Activated CD4-positive, alpha-beta T cell treated with anti-CD3 and anti-CD28 coated beads for 1 hour (primary cell): ENCODE measurements at regions not wholly inside any gene's neighbourhood (a gene's known extent, or its start where the extent isn't known, plus 50 kb on each side); places are given as distances from the start of the nearest gene placed in this dataset.

Experiments
- DNase-seq: peaks from one replicate; pipeline ENCODE4 v3.0.0-alpha.2; 2020

GRCh38 chr2:181190711-181191110, 210.3 kb downstream of the UBE2E3 start:
- DNase-seq = no peak

DNA sequence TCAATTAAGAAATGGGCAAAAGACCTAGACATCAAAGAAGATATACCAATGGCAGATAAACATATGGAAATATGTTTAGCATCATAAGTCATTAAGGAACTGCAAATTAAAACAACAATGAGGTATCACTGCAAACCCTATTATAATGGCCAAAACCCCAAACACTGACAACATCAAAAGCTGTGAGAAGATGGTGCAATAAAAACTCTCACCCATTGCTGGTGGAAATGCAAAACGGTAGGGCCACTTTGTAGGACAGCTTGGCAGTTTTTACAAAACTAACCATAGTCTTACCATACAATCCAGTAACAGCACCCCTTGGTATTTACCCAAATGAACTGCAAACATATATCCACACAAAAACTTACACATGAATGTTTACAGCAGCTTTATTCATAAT, 213.1 kb downstream of the UBE2E3 start:
- DNase-seq = no peak

DNA sequence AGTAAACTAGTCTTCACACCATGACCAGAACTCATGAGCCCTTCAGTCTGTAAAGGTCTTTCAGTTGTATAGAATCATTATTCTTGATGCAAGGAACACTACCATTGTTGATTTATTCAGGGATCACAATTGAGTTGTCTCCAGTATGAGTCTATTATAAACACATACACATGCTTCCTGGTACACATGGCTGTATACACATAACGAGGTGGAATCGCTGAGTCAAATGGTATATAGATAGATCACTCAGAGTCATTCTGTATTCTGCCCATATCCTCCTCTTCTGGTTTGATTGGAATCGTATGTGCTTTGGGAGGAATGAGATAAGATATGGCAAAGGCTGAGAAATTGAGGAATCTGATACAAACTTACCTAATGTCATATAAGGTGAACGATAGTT, 216.0 kb downstream of the UBE2E3 start:
- no peak for DNase-seq

DNA sequence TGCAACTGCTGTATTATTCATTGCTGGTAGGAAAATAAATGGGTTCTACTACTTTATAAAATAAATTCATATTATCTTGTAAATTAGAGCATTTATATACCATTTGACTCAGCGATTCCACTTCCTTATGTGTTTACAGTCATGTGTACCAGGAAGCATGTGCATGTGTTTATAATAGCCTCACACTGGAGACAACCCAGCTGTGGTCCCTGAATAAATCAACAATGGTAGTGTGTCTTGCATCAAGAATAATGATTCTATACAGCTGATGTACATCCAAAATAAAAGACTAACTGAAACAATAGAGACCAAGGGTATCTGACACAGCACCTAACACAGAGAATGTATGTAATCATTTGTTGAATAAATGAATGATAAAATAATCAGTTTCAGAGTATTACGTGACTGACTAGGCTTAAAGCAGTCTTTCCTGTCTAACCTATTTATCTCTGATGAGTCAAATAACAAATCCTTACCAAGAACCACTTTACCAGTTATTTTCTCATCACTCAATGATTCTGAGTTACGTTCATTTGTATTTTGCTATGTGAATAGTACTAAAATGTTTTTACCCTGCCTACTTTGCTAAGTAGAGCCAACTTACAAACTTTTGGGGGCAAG, 216.8 kb downstream of the UBE2E3 start:
- no peak for DNase-seq

DNA sequence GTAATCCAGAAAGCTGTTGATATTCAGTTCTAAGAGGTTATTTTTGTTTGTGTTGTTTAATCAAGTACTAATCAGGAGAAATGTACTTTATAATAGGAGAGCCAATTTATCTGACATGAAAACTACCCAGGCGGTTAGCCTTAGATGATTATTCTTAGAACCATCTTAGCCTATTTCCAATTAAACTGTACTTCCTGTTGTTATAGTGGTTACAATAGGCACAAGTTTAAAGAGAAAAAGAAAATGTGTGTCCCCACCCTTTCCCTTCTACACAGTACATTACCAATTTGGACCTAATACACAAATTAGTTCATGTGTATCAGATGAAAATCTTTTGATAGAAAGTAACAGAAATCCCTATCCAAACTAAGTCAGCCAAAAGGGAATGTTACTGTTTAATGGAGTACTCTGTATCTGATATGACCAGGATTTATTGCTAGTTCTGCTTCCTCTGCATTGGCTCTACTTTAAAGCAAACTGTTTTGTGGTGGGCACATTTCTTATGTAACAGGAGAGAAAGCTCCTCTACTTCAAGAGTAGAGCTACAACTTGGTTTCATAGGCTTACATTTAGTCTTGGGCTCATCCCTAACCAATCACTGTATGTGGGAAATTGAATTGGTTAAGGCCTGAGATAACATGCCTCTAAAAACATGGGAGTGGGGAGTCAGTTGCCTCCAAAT, 217.9 kb downstream of the UBE2E3 start:
- DNase-seq = no peak

DNA sequence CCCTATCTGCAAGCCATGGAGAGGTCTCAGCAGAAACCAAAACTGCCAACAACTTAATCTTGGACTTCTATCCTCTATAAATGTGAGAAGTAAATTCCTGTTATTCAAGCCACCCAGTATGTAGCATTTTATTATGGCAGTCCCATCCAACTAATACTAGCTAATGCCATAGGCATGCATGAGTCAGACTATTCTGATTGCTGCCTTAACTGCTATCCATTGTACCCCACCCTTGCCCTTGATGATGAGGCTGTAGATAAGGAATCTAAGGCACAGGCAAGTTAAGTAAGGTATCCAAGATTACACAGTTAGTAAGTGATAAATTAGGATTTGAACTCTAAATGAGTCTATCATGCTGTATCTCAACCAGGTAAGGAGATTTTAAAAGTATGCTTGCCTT, 223.0 kb downstream of the UBE2E3 start:
- DNase-seq = no peak

- DNase-seq = no peak
Observed at GRCh38 chr2:181203916-181204315, 223.5 kb downstream of the UBE2E3 start.

DNA sequence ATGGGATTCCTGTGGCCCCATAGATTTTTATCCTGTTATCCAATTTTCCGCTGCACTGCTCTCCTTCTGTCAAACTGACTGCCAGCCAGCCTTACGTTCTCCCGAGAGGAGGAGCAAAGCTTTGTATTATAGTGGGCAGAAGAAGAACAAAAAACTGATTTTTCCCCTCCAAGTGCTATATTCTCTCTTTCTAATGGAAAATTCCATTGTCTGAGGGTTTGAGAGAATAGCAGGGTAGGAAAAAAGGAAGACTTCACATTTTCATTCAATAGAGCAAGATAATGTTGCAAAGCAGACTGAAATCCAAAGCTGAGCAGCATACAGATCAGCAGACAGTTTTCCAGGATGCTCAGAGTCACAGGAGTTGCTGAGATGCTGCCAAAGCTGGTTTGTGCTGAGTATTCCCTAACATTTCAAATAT, 238.0 kb downstream of the UBE2E3 start:
- no peak for DNase-seq

- no peak for DNase-seq
Observed at GRCh38 chr2:181223234-181223633, 234.0 kb upstream of the ITGA4 start.

DNA sequence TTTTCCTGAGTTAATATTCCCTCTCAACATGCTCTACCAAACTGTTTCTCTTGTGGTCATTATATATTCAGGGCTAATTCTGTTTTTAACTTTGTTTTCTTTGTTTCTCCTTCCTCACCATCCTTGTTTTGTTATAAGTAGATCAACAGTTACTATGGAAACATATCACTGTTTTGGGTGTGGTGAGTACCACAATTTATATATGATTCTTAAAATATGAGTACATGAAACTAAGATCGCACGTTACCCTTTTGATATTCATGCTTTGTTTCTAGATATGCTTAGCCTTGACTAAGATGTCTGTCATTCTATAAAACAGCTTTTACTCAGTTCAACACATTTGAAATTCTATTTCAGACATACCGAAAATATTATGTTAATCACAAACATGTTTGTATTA, 232.3 kb upstream of the ITGA4 start:
- DNase-seq = no peak

DNA sequence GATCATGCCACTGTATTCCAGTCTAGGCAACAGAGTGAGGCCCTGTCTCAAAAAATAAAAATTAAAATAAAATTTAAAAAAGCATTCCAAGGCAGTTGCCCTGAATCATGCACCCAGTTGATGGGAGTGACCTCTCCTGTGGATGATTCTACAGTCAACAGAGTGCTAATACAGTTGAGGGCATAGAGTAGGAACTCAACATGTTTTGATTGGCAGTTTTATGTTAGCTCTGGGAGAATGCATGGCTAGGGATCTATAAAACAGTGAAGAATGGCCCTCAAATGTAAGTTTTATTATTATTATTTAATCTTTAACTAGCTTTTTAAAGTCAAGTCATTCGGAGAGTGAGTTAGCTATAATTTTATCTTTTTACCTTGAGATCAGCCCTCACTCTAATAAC, 228.5 kb upstream of the ITGA4 start:
- no peak for DNase-seq

- DNase-seq = no peak
Observed at GRCh38 chr2:181231151-181231550, 226.0 kb upstream of the ITGA4 start.

GRCh38 chr2:181231886-181232621, 225.1 kb upstream of the ITGA4 start:
- no peak for DNase-seq

GRCh38 chr2:181234487-181234891, 222.7 kb upstream of the ITGA4 start:
- DNase-seq = no peak

DNA sequence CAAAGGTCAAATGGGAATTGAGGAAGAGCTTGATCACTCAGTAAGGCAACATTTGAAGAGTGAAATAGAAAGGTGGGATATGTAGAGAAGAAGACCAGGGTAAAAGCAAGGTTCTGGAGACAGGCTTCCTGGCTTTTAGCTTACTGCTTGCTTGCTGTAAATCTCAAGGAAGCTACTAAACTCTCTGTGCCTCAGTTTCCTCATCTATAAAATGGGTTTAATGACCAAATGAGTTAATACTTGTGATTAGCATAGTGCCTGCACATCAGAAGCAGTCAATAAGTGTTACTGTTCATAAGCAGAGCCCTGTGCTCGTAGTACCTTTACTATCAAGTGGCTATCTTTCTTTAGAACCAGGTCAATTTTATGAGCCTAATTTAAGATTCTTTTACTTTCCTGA, 222.2 kb upstream of the ITGA4 start:
- DNase-seq = no peak

GRCh38 chr2:181235683-181236459, 221.3 kb upstream of the ITGA4 start:
- no peak for DNase-seq

- no peak for DNase-seq
Observed at GRCh38 chr2:181239201-181239799, 217.9 kb upstream of the ITGA4 start.

DNA sequence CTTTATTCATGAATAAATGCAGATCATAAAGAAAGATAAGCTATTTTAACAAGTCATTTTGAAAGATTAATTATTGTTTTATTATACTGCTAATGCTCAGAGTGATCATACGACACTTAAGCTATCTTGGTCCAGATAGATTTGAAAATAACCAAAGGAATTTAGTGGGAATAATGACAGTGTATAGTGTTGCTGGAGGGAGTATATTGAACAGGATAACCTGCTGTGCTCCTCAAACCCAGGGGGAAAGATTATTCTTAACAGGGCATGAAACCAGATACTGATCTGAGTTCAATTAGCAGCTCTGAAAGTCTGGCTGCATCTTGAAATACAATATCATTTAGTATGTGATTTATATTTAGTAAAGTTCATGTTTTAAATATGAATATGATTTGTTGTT, 216.3 kb upstream of the ITGA4 start:
- no peak for DNase-seq

GRCh38 chr2:181241366-181241765, 215.8 kb upstream of the ITGA4 start:
- no peak for DNase-seq

GRCh38 chr2:181241797-181242196, 215.4 kb upstream of the ITGA4 start:
- no peak for DNase-seq

GRCh38 chr2:181242262-181242661, 214.9 kb upstream of the ITGA4 start:
- DNase-seq = no peak

GRCh38 chr2:181243319-181243718, 213.9 kb upstream of the ITGA4 start:
- no peak for DNase-seq

DNA sequence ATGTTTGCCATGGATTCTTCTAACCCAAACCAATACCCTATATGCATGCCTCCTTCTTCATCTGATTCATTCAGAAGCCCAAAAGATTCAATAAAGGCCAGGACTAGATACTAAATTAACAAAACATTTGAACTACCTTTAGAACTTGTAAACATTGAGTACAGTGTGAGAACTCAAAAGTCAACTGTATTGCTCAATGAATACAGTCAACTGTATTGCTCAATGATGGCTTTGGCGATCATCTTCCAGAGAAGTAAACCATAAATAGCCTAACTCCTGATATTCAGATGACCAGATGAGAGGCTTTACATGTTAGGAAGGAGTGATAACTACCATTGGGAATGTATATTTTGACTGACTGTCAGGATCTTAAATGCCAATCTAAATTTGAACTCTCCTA, 206.5 kb upstream of the ITGA4 start:
- no peak for DNase-seq
